NOMO-1 treated with DMSO at 0.1 percent for 48 hours (cell line): ENCODE measurements at regions not wholly inside any gene's neighbourhood (a gene's known extent, or its start where the extent isn't known, plus 50 kb on each side); places are given as distances from the start of the nearest gene placed in this dataset.
"Not testable (repeated sequence)": the region's sequence is repeated elsewhere in the genome, so short reads cannot be mapped to it uniquely, and the experiment has no call there.

Source experiments
- DNase-seq: peaks from one replicate; lab custom pipeline; 2025; ENCODE audit not compliant: unreplicated experiment; lab: John Stamatoyannopoulos, UW

DNA sequence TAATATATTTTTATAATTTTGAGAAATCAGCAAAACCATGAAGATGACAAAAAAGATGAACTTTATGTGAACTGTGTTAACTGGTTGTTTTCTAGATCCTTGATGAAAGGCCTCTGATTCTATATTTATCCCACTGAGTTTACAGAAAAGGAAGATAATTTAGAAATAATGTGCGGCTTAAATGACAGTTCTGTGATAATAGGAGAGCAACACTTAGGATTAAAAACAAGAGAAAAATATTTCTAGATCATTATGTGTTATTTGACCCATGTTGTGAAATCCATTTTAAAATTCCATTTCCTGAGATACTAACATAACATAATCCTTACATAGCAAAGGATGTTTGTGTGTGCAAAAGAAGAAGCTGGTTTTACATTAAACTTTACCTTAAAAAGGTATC is 598.0 kb downstream of the DIPK2A start:
- no peak for DNase-seq

- DNase-seq = no peak
These were observed 612.2 kb downstream of the DIPK2A start for GRCh38 chr3:144583871-144584270.

- DNase-seq = no peak
These were observed 613.8 kb downstream of the DIPK2A start for GRCh38 chr3:144585408-144585807.

DNA sequence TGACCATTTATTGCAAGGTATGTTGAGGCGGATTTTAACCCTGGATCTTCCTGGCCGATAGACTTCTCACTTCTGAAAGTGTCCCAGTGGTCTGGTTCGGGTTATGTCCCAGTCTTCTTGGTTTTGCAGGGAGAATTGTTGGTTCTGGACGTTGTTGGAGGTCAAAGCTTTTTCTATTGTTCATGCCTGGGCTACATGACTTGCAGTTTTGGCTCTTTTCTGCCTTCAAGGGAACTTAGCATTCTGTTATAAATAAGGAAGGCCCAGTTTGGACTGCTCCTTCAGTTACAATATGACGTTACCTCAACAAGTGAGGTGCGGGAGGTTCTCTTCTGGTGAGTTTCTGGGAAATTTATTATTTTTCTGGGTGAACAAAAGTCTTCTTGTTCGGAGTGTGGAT is 614.3 kb downstream of the DIPK2A start:
- DNase-seq = no peak

DNA sequence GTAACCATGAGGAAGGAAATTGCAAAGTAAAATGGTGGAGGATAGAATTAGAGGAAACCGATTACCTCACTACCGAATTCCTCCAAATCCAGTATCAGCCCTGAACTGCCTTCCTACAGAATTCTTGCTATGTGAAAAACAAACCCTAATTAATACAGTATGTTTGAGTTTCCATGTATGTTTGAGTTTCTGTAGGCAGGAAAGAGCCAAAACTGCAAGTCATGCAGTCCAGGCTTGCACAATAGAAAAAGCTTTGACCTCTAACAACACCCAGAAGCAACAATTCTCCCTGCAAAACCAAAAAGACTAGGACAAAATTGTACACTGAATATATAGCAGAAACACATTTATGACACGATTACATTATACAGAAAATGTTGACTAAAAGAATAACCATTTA is 614.8 kb downstream of the DIPK2A start:
- peak; percentile 69 for DNase-seq

GRCh38 chr3:144590854-144591253 is 619.2 kb downstream of the DIPK2A start:
- peak; percentile 72 for DNase-seq

GRCh38 chr3:144593881-144594280 is 622.3 kb downstream of the DIPK2A start:
- DNase-seq = peak; percentile 99

GRCh38 chr3:144620236-144620635 is 648.6 kb downstream of the DIPK2A start:
- DNase-seq = not testable (repeated sequence)

- DNase-seq = peak; percentile 60
These were observed 651.2 kb downstream of the DIPK2A start for GRCh38 chr3:144622845-144623244.

GRCh38 chr3:144624656-144625055 is 653.0 kb downstream of the DIPK2A start:
- no peak for DNase-seq

DNA sequence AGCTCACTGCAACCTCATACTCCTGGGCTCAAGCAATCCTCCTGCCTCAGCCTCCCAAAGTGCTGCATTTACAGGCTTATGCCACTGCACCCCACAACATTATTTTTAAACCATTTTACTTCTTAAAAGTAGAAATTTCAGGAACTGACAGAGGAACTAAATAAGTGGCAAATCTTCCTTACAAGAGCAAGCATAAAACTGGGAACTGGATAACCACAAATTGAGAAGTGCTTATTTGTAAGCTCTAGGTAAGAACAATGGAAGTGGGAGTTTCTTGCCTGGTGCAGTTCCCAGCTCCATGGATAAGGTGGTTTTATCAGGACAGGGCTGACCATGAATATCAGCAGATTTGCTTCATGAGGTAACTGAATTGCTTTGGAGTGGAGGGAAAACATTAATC is 655.2 kb downstream of the DIPK2A start:
- DNase-seq = no peak

- DNase-seq = no peak
These were observed 657.8 kb downstream of the DIPK2A start for GRCh38 chr3:144629381-144629780.

DNA sequence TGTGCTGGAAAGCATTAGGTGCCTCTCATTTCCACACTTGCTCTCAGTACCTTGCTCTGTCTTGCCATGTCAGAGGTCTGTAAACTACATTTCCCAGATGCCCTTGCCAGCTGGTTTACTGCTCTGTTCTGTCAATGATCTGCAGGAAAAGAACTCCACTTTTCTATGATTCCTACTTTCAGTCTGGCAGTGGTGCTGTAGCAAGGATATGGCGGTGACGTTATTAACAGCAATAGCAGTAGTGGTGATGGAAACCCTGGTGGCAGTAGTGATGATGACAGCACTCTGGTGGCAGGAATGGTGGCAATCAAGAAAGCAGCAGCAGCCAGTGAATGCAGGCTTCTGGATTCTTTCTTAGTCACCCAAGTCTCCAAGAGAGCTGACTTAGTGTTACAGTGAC is 665.2 kb downstream of the DIPK2A start:
- DNase-seq = no peak

DNA sequence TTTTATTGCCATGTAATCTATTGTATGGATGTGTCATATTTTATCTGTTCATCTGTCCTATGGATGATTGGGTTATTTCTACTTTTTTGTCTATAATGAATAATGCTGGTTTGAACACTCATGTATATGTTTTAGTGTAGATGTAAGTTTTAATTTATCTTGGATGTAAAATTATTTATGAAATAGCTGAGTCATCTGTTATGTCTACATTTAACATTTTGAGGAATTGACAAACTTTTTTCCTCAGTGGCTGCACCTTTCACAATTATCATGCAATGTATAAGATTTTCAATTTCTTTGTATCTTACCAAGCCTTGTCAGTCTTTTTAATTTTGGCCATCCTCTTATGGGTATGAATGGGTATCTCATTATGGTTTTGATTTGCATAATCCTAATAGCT is 666.4 kb downstream of the DIPK2A start:
- DNase-seq = no peak

DNA sequence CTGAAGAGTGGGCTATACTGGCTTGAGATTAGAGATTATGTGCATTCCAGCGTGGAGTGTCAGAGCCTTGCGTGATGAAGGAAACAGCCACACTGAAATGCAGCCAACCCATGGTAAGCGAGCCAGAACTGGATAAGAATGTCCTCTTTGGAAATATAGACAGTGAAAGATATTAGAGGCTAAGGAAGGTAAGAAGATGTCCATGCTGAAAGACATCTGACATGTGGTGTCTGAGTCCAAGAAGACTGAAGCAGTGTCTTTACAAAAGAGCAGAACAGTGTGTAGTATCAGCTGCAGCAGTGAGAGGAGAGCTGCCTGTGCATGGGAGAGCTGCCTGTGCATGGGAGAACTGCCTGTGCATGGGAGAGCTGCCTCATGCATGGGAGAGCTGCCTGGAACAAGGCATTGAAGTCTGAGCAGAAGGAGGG is 672.2 kb downstream of the DIPK2A start:
- DNase-seq = no peak

DNA sequence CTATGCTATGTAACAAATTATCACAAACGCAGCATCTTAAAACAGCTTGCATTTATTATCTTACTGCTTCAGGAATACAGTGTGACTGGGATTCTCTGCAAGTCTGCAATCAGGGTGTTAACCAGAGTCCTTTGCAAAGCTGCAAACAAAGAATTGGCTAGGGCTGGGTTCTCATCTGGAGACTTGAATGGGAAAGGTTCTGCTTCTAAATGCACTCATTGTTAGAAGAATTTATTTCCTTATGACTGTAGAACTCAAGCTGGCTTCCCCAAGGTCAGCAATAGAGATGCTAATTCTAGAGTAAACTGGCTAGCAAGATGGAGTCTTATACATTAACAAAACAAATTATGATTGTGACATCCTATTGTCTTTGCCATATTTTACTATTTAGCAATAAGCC is 673.7 kb downstream of the DIPK2A start:
- DNase-seq = no peak

DNA sequence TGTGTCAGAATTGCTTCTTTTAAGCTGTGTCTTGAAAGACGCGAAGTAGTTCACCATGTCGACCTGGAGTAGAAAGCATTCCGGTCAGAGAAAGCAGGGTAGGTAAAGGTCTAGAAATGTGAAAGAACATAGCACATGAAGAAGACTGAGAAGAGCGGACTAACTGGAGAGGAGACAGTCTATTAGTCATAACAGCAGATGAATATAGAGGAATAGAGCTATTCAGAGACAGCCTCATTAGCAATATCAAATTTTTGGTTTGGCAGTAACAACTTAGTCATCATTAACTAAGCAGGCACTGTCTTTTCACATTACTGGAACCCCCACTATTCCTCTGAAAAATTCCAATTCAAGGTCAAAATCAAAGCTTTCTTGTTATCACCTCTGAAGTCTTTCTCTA is 678.8 kb downstream of the DIPK2A start:
- DNase-seq = no peak

DNA sequence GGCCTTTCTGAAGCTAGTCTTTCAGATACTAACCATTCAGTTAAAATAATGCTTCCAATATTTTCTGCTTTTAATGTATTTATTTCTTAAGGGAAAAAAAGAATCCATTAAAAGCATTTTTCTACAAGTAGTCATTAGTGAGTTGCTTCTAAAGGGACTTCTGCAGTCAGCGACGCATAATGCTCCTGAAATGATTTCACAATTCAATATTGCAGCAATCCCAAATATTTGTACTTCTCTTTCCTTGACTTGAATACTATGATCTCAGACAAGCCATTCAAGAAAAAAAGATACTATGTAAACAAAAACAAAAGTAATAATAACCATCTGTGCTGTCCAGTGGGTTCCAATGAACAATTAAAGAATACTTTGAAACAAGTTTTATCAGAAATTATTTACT is 681.0 kb downstream of the DIPK2A start:
- DNase-seq = no peak

GRCh38 chr3:144655423-144655822 is 683.8 kb downstream of the DIPK2A start:
- no peak for DNase-seq

DNA sequence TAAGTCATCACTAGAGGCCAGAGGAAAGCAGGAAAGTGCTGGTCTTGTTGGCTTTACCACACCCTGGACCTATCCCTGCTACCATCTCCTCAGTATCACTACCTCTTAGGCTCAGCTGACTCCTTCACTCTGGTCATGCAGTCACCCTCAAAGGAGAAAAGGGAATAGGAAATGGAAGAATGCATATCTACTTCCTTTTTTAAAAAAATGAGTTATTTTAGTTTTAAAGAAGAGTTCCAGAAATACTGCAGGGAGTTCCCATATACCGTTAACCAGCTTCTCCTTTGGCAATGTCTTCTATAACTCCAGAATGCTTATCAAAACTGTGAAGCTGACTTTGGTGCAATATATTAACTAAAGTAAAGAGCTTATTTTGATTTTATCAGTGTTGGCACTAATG is 688.6 kb downstream of the DIPK2A start:
- peak; percentile 80 for DNase-seq

DNA sequence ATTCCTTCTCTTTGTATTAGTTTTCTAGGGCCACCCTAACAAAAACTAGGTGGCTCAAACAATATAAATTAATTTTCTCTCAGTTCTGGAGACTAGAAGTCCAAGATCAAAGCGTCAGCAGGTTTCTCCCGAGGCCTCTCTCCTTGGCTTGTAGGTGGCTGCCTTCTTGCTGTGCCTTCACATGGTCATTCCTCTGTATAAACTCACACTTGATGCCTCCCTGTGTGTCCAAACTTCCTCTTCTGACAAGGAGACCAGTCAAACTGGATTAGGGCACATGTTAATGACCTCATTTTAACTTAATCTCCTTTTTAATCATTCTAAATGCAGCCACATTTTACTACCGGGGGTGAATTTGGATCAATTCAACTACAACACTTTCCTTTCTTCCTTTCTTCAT is 691.1 kb downstream of the DIPK2A start:
- DNase-seq = no peak

- no peak for DNase-seq
These were observed 692.1 kb downstream of the DIPK2A start for GRCh38 chr3:144663456-144664436.

- no peak for DNase-seq
These were observed 694.0 kb downstream of the DIPK2A start for GRCh38 chr3:144665567-144666053.
